H9 (cell line): ENCODE measurements at regions not wholly inside any gene's neighbourhood (a gene's known extent, or its start where the extent isn't known, plus 50 kb on each side); places are given as distances from the start of the nearest gene placed in this dataset.

Experiments used
- DNase-seq: peaks from one replicate; pipeline ENCODE4 v3.0.0-alpha.2; 2017
- H2AFZ ChIP-seq: one replicate; pipeline ENCODE4 v1.6.1; 2013; ENCODE audit warnings: mild to moderate bottlenecking, low read length, control low read depth, moderate library complexity
- H2AK5ac ChIP-seq: 2 replicates; pipeline ENCODE4 v1.6.1; 2013; ENCODE audit warnings: low read length, control low read depth, mixed read lengths; ENCODE audit not compliant: insufficient read length
- H2BK120ac ChIP-seq: one replicate; pipeline ENCODE4 v1.6.1; 2013; ENCODE audit warnings: low read depth, mild to moderate bottlenecking, low read length, control low read depth, inconsistent platforms; ENCODE audit not compliant: poor library complexity, severe bottlenecking
- H2BK12ac ChIP-seq: 2 replicates; pipeline ENCODE4 v1.6.1; 2013; ENCODE audit warnings: low read length, control low read depth, mixed read lengths, low read depth; ENCODE audit not compliant: insufficient read length
- H2BK15ac ChIP-seq: 2 replicates; pipeline ENCODE4 v1.6.1; 2013; ENCODE audit warnings: low read depth, low read length, control low read depth
- H2BK20ac ChIP-seq: one replicate; pipeline ENCODE4 v1.6.1; 2013; ENCODE audit warnings: low read depth, mild to moderate bottlenecking, low read length, control low read depth, inconsistent platforms; ENCODE audit not compliant: poor library complexity, severe bottlenecking
- H2BK5ac ChIP-seq: 2 replicates; pipeline ENCODE4 v1.6.1; 2013; ENCODE audit warnings: low read length, control low read depth, mixed read lengths; ENCODE audit not compliant: insufficient read length
- H3K14ac ChIP-seq: 2 replicates; pipeline ENCODE4 v1.6.1; 2013; ENCODE audit warnings: low read length, control low read depth; ENCODE audit not compliant: insufficient read depth
- H3K18ac ChIP-seq: 2 replicates; pipeline ENCODE4 v1.6.1; 2013; ENCODE audit warnings: low read depth, mild to moderate bottlenecking, mixed read lengths, low read length, control low read depth; ENCODE audit not compliant: insufficient read length
- H3K23ac ChIP-seq: 2 replicates; pipeline ENCODE4 v1.6.1; 2013; ENCODE audit warnings: low read length, control low read depth, mixed read lengths, low read depth; ENCODE audit not compliant: insufficient read length
- H3K23me2 ChIP-seq: 2 replicates; pipeline ENCODE4 v1.6.1; 2013; ENCODE audit warnings: low read depth, mild to moderate bottlenecking, mixed read lengths, low read length, control low read depth; ENCODE audit not compliant: insufficient read length, poor library complexity, severe bottlenecking
- H3K27ac ChIP-seq: 2 replicates; pipeline ENCODE4 v1.5.1; 2013; ENCODE audit warnings: low read length, control low read depth, mixed read lengths, low read depth; ENCODE audit not compliant: insufficient read length
- H3K27me3 ChIP-seq: 2 replicates; pipeline ENCODE4 v1.6.1; 2013; ENCODE audit warnings: low read length, control low read depth, inconsistent platforms; ENCODE audit not compliant: insufficient read depth
- H3K4ac ChIP-seq: 2 replicates; pipeline ENCODE4 v1.6.1; 2013; ENCODE audit warnings: low read depth, mild to moderate bottlenecking, control low read depth, inconsistent platforms, low read length, moderate library complexity
- H3K4me1 ChIP-seq: 2 replicates; pipeline ENCODE4 v1.6.1; 2013; ENCODE audit warnings: low read length, control low read depth, inconsistent platforms; ENCODE audit not compliant: insufficient read depth
- H3K4me2 ChIP-seq: 2 replicates; pipeline ENCODE4 v1.6.1; 2013; ENCODE audit warnings: low read length, control low read depth, mixed read lengths; ENCODE audit not compliant: insufficient read length, insufficient read depth
- H3K56ac ChIP-seq: 2 replicates; pipeline ENCODE4 v1.6.1; 2013; ENCODE audit warnings: low read depth, mild to moderate bottlenecking, mixed read lengths, low read length, control low read depth; ENCODE audit not compliant: insufficient read length
- H3K79me1 ChIP-seq: 2 replicates; pipeline ENCODE4 v1.6.1; 2013; ENCODE audit warnings: low read depth, mild to moderate bottlenecking, moderate library complexity, low read length, control low read depth, inconsistent platforms; ENCODE audit not compliant: insufficient read depth, poor library complexity, severe bottlenecking
- H3K79me2 ChIP-seq: 2 replicates; pipeline ENCODE4 v1.6.1; 2013; ENCODE audit warnings: low read length, control low read depth, inconsistent platforms; ENCODE audit not compliant: insufficient read depth
- H3K9ac ChIP-seq: 2 replicates; pipeline ENCODE4 v1.6.1; 2013; ENCODE audit warnings: low read length, control low read depth, mixed read lengths; ENCODE audit not compliant: insufficient read length; ENCODE audit errors: extremely low read depth
- H3K9me3 ChIP-seq: one replicate; pipeline ENCODE4 v1.6.1; 2013; ENCODE audit warnings: low read depth, low read length, inconsistent platforms; ENCODE audit not compliant: control insufficient read depth
- H3T11ph ChIP-seq: one replicate; pipeline ENCODE4 v1.6.1; 2013; ENCODE audit warnings: mild to moderate bottlenecking, low read length, control low read depth, inconsistent platforms
- H4K20me1 ChIP-seq: one replicate; pipeline ENCODE4 v1.6.1; 2013; ENCODE audit not compliant: control insufficient read depth, insufficient read length, insufficient read depth
- H4K5ac ChIP-seq: 2 replicates; pipeline ENCODE4 v1.6.1; 2013; ENCODE audit warnings: low read depth, mild to moderate bottlenecking, mixed read lengths, low read length, control low read depth; ENCODE audit not compliant: insufficient read length
- H4K8ac ChIP-seq: replicated peaks from 2 replicates; pipeline ENCODE4 v1.6.1; 2013; ENCODE audit warnings: low read length, control low read depth, mixed read lengths, low read depth; ENCODE audit not compliant: insufficient read length
- H4K91ac ChIP-seq: 2 replicates; pipeline ENCODE4 v1.6.1; 2013; ENCODE audit warnings: low read depth, mild to moderate bottlenecking, moderate library complexity, mixed read lengths, low read length, control low read depth; ENCODE audit not compliant: insufficient read length
- H3K27ac Mint-ChIP-seq, 3 experiments: 2 replicates in 2 of 3; 3 replicates in 1 of 3; pipeline ENCODE4 v1.8.0; 2020 to 2021; ENCODE audit warnings: mixed read lengths in 3 of 3, mild to moderate bottlenecking in 1 of 3, moderate library complexity in 1 of 3
- H3K27me3 Mint-ChIP-seq: 2 replicates; pipeline ENCODE4 v1.8.0; 2021; ENCODE audit warnings: low read depth, mild to moderate bottlenecking, moderate library complexity, mixed read lengths
- H3K36me3 Mint-ChIP-seq, 3 experiments: 2 replicates in 2 of 3; 3 replicates in 1 of 3; pipeline ENCODE4 v1.8.0; 2020 to 2021; ENCODE audit warnings: low read depth in 3 of 3, mixed read lengths in 3 of 3; ENCODE audit not compliant: insufficient read depth in 1 of 3
- H3K4me1 Mint-ChIP-seq, 2 experiments: 2 replicates each; pipeline ENCODE4 v1.8.0; 2020; ENCODE audit warnings: mixed read lengths in 2 of 2
- H3K4me3 Mint-ChIP-seq, 2 experiments: 2 replicates in 1 of 2; 3 replicates in 1 of 2; pipeline ENCODE4 v1.8.0; 2020 to 2021; ENCODE audit warnings: mild to moderate bottlenecking in 2 of 2, mixed read lengths in 2 of 2, moderate library complexity in 1 of 2
- H3K9me3 Mint-ChIP-seq, 2 experiments: 2 replicates in 1 of 2; 3 replicates in 1 of 2; pipeline ENCODE4 v1.8.0; 2020; ENCODE audit warnings: mild to moderate bottlenecking in 2 of 2, mixed read lengths in 2 of 2, moderate library complexity in 1 of 2
- WGBS: extraction: QIAGEN DNeasy Blood & Tissue Kit; methylation state at CpG from one replicate; pipeline ENCODE4 v1.1.7; 2013; ENCODE audit warnings: missing lambda C conversion rate, low lambda C conversion rate, mixed read lengths; ENCODE audit not compliant: insufficient read length; ENCODE audit errors: extremely low coverage; 5-methylcytosine and 5-hydroxymethylcytosine counted together
- TF ChIP-seq, protein P1 (sequence below): fragments of 200-600 bp; sonication (generic); conservative IDR thresholded peaks from 3 replicates; pipeline ENCODE4 v1.8.0; 2021; ENCODE audit warnings: antibody characterized with exemption, mild to moderate bottlenecking

DNA sequence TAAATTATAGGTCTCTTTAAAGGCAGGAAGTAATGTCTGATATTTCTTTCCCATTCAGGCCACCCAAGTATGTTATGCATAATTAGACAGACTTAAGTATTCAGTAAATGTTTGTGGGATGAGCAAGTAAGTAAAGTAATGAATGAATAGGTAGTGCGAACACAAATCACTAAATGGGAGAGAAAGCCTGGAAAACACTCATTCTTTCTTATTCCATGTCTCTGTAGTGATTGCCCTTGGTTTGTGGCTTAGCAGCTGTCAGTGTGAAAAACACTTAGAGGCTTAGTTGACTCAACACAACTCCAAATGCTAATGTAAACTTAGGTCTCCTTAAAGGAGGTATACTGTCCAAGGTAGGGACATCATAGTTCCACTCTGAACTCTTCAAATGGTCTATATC is 182.5 kb downstream of the ZC3H11B start:
- Histone ChIP-seq H3K4me2 (no peak overlapping the region), H3K9ac (no peak overlapping the region), H3K79me1 (no peaks in the 10 kb centered on the region), H3K9me3 (no peaks in the 10 kb centered on the region), H3K27ac (no peak overlapping the region), H3K4ac (no peak overlapping the region), H2BK15ac (no peak overlapping the region), H2BK120ac (no peak overlapping the region), H2BK12ac (no peak overlapping the region), H4K5ac (no peak overlapping the region), H3K23ac (no peak overlapping the region), H3K56ac (no peak overlapping the region), H2AFZ (no peak overlapping the region), H3K18ac (no peak overlapping the region), H3K79me2 (no peaks in the 10 kb centered on the region), H3T11ph (no peak overlapping the region), H3K23me2 (no peaks in the 10 kb centered on the region), H2AK5ac (no peak overlapping the region), H4K20me1 (no peaks in the 10 kb centered on the region), H2BK5ac (no peak overlapping the region), H3K27me3 (no peaks in the 10 kb centered on the region), H3K14ac (no peak overlapping the region), H4K91ac (no peak overlapping the region), H3K4me1 (peaks cover 4% of the 10 kb centered on the region; the same call in 1 of the 2 replicates), H2BK20ac (no peak overlapping the region), H4K8ac (no peak overlapping the region)
- no peaks in the 10 kb centered on the region for H3K27me3 Mint-ChIP-seq
- no peak for DNase-seq
- no peaks in the 10 kb centered on the region for H3K36me3 Mint-ChIP-seq
- TF ChIP-seq, protein P1, sequence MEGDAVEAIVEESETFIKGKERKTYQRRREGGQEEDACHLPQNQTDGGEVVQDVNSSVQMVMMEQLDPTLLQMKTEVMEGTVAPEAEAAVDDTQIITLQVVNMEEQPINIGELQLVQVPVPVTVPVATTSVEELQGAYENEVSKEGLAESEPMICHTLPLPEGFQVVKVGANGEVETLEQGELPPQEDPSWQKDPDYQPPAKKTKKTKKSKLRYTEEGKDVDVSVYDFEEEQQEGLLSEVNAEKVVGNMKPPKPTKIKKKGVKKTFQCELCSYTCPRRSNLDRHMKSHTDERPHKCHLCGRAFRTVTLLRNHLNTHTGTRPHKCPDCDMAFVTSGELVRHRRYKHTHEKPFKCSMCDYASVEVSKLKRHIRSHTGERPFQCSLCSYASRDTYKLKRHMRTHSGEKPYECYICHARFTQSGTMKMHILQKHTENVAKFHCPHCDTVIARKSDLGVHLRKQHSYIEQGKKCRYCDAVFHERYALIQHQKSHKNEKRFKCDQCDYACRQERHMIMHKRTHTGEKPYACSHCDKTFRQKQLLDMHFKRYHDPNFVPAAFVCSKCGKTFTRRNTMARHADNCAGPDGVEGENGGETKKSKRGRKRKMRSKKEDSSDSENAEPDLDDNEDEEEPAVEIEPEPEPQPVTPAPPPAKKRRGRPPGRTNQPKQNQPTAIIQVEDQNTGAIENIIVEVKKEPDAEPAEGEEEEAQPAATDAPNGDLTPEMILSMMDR, result no peak
- H3K9me3 Mint-ChIP-seq, result no peaks in the 10 kb centered on the region
- no CpG with 5 or more reads among the region's 1 CpG for WGBS
- no peak overlapping the region for H3K27ac Mint-ChIP-seq
- H3K4me3 Mint-ChIP-seq, result no peak overlapping the region
- peaks cover 26 to 27% of the 10 kb centered on the region in 2 experiments for H3K4me1 Mint-ChIP-seq
